GM23338 (cell line): ENCODE measurements at regions not wholly inside any gene's neighbourhood (a gene's known extent, or its start where the extent isn't known, plus 50 kb on each side); places are given as distances from the start of the nearest gene placed in this dataset.

Experiments used
- ATAC-seq: fragments of 200-7000 bp; cut with Tn5 transposase; 3 replicates; pipeline ENCODE4 v1.9.1; 2020
- DNase-seq: peaks from one replicate; pipeline ENCODE4 v3.0.0-alpha.2; 2015; ENCODE audit warnings: low spot score
- H2AFZ ChIP-seq: fragments of 200-600 bp; sonication (generic); 2 replicates; pipeline ENCODE4 v1.8.0; 2016; ENCODE audit warnings: antibody characterized with exemption, mild to moderate bottlenecking, moderate library complexity
- H3F3A ChIP-seq: fragments of 200-600 bp; sonication (generic); replicated peaks from 2 replicates; pipeline ENCODE4 v1.8.0; 2017; ENCODE audit warnings: antibody characterized with exemption, mixed run types, low read depth
- H3K27ac ChIP-seq: fragments of 200-600 bp; sonication (generic); 2 replicates; pipeline ENCODE4 v1.6.1; 2016; ENCODE audit warnings: low read depth
- H3K27me3 ChIP-seq: fragments of 200-600 bp; sonication (generic); 2 replicates; pipeline ENCODE4 v1.8.0; 2016; ENCODE audit warnings: mild to moderate bottlenecking, mixed run types, moderate library complexity; ENCODE audit not compliant: insufficient read depth
- H3K36me3 ChIP-seq: fragments of 200-600 bp; sonication (generic); 2 replicates; pipeline ENCODE4 v1.8.0; 2016; ENCODE audit warnings: mild to moderate bottlenecking; ENCODE audit not compliant: insufficient read depth
- H3K4me1 ChIP-seq: fragments of 200-600 bp; sonication (generic); 2 replicates; pipeline ENCODE4 v1.8.0; 2016; ENCODE audit warnings: mild to moderate bottlenecking, moderate library complexity; ENCODE audit not compliant: insufficient read depth
- H3K4me2 ChIP-seq: fragments of 200-600 bp; sonication (generic); 2 replicates; pipeline ENCODE4 v1.7.1; 2017; ENCODE audit warnings: mixed run types
- H3K4me3 ChIP-seq: fragments of 200-600 bp; sonication (generic); 2 replicates; pipeline ENCODE4 v1.6.1; 2016; ENCODE audit warnings: mixed run types
- H3K79me2 ChIP-seq: fragments of 200-600 bp; sonication (generic); replicated peaks from 2 replicates; pipeline ENCODE4 v1.8.0; 2017; ENCODE audit warnings: mild to moderate bottlenecking; ENCODE audit not compliant: insufficient read depth
- H3K9me2 ChIP-seq: fragments of 200-600 bp; sonication (generic); 2 replicates; pipeline ENCODE4 v1.8.0; 2017; ENCODE audit not compliant: insufficient read depth
- H4K20me1 ChIP-seq: fragments of 200-600 bp; sonication (generic); replicated peaks from 2 replicates; pipeline ENCODE4 v1.8.0; 2017; ENCODE audit warnings: mild to moderate bottlenecking; ENCODE audit not compliant: insufficient read depth
- H3K27ac Mint-ChIP-seq: 2 replicates; pipeline ENCODE4 v1.8.0; 2020; ENCODE audit warnings: inconsistent platforms, mild to moderate bottlenecking, moderate library complexity, mixed read lengths
- H3K27me3 Mint-ChIP-seq: 3 replicates; pipeline ENCODE4 v1.8.0; 2022; ENCODE audit warnings: low read depth, mild to moderate bottlenecking, moderate library complexity, mixed read lengths, inconsistent platforms; ENCODE audit not compliant: insufficient read depth, poor library complexity
- H3K36me3 Mint-ChIP-seq: 3 replicates; pipeline ENCODE4 v1.8.0; 2021; ENCODE audit warnings: low read depth, mild to moderate bottlenecking, inconsistent platforms, moderate library complexity, mixed read lengths
- H3K4me1 Mint-ChIP-seq: 3 replicates; pipeline ENCODE4 v1.8.0; 2020; ENCODE audit warnings: mild to moderate bottlenecking, inconsistent platforms, mixed read lengths
- H3K4me3 Mint-ChIP-seq: 3 replicates; pipeline ENCODE4 v1.8.0; 2021; ENCODE audit warnings: moderate library complexity, mild to moderate bottlenecking, inconsistent platforms, mixed read lengths
- H3K9me3 Mint-ChIP-seq: 3 replicates; pipeline ENCODE4 v1.8.0; 2020; ENCODE audit warnings: moderate library complexity, mild to moderate bottlenecking, inconsistent platforms, mixed read lengths
- CREB1 ChIP-seq: fragments of 250-450 bp; sonication (Bioruptor Pico); IDR thresholded peaks from 2 replicates; pipeline ENCODE4 v1.5.0; 2020; ENCODE audit warnings: low read depth, mild to moderate bottlenecking, moderate library complexity
- CTCF ChIP-seq, 2 experiments: fragments of 200-600 bp in 1 of 2; sonication (generic) in 1 of 2; conservative IDR thresholded peaks; 2 replicates each; pipeline versions ENCODE4 v1.5.1 to v1.6.1; 2016 to 2017; ENCODE audit warnings: antibody characterized with exemption in 2 of 2, low read depth in 2 of 2, mild to moderate bottlenecking in 2 of 2, moderate library complexity in 1 of 2
- EZH2 ChIP-seq: fragments of 200-600 bp; sonication (generic); IDR thresholded peaks from one replicate; pipeline ENCODE4 v1.8.0; 2017; ENCODE audit warnings: antibody characterized with exemption, mild to moderate bottlenecking, low read depth; ENCODE audit not compliant: unreplicated experiment
- EZH2phosphoT487 ChIP-seq: fragments of 200-600 bp; sonication (generic); IDR thresholded peaks from one replicate; pipeline ENCODE4 v1.8.1; 2018; ENCODE audit warnings: antibody characterized with exemption; ENCODE audit not compliant: unreplicated experiment
- NANOG ChIP-seq: IDR thresholded peaks from 2 replicates; pipeline ENCODE4 v1.6.1; 2016; ENCODE audit warnings: antibody characterized with exemption, borderline replicate concordance
- POLR2AphosphoS5 ChIP-seq: IDR thresholded peaks from 2 replicates; pipeline ENCODE4 v1.6.1; 2016; ENCODE audit warnings: antibody characterized with exemption, low read depth
- STAT1 ChIP-seq: IDR thresholded peaks from one replicate; pipeline ENCODE4 v1.6.1; 2016; ENCODE audit warnings: antibody characterized with exemption; ENCODE audit not compliant: unreplicated experiment
- ZNF331 ChIP-seq: fragments of 250-450 bp; sonication (Bioruptor Pico); IDR thresholded peaks from 2 replicates; pipeline ENCODE4 v1.5.0; 2020; ENCODE audit warnings: low read depth, mild to moderate bottlenecking, moderate library complexity
- TF ChIP-seq, protein P1 (sequence below): IDR thresholded peaks from 2 replicates; pipeline ENCODE4 v1.6.1; 2016; ENCODE audit warnings: antibody characterized with exemption

DNA sequence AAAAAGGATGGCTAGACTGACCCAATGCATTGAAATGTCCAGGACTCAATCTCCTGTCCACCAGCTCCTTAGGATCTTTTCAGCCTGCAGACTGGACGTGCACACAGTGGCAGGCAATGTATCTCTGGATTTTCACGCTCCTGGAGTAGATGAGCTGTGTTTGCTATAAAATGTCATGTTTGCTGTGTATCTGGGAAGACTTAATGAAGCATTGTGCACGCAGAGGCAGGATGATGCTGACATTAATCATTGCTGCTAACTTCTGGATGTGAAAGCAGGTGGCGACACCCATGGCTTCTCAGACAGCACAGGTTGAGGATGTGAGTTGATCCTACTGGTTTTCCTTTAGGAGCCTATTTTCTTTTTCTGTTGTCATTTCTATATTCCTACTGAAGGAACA lies 133.1 kb upstream of the PCSK2 start (continued):
- TF ChIP-seq CTCF (conservative IDR thresholded peaks at IDR 0.05; ENCODE audit: low read depth in 2 of 2): no peak
- no peak for TF ChIP-seq ZNF331 (CRISPR knock-in tag)

DNA sequence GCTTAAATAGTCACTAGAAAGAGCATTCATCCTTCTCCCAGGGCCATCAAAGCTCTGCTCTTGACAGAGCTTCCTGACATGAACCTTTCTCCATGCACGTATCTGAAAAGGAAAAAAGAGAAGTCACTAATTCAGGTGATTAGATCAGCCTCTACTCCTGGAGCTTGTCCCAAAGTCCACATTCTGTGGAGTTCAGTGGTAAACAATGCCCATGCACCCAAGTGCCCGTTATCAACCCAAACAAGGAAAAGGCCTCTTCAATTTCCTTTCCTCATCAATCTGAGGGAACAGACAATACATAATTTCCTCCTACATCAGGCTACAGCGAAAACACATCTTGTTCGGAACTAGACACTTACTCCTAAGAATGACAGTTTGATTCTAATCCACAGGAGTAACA lies 129.2 kb upstream of the PCSK2 start:
- Histone ChIP-seq H3K79me2 (no peaks in the 10 kb centered on the region), H3K9me2 (0 out of 2 replicates have a peak, but pooled peaks cover 14% of the 10 kb centered on the region), H3K27ac (no peak overlapping the region), H3F3A (no peaks in the 10 kb centered on the region), H3K36me3 (no peaks in the 10 kb centered on the region), H3K4me3 (no peak overlapping the region), H3K4me1 (no peaks in the 10 kb centered on the region), H3K27me3 (no peaks in the 10 kb centered on the region), H2AFZ (no peak overlapping the region), H3K4me2 (no peak overlapping the region), H4K20me1 (no peaks in the 10 kb centered on the region)
- Mint-ChIP-seq H3K4me3 (no peak overlapping the region), H3K9me3 (no peaks in the 10 kb centered on the region), H3K27me3 (no peaks in the 10 kb centered on the region), H3K4me1 (no peaks in the 10 kb centered on the region), H3K36me3 (no peaks in the 10 kb centered on the region), H3K27ac (no peak overlapping the region)
- DNase-seq (no peak), ATAC-seq (no peak)
- TF ChIP-seq EZH2phosphoT487 (no peak), POLR2AphosphoS5 (no peak), EZH2 (no peak), NANOG (no peak), CREB1 (CRISPR knock-in tag) (no peak)
- TF ChIP-seq, protein P1, sequence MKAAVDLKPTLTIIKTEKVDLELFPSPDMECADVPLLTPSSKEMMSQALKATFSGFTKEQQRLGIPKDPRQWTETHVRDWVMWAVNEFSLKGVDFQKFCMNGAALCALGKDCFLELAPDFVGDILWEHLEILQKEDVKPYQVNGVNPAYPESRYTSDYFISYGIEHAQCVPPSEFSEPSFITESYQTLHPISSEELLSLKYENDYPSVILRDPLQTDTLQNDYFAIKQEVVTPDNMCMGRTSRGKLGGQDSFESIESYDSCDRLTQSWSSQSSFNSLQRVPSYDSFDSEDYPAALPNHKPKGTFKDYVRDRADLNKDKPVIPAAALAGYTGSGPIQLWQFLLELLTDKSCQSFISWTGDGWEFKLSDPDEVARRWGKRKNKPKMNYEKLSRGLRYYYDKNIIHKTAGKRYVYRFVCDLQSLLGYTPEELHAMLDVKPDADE: no peak

DNA sequence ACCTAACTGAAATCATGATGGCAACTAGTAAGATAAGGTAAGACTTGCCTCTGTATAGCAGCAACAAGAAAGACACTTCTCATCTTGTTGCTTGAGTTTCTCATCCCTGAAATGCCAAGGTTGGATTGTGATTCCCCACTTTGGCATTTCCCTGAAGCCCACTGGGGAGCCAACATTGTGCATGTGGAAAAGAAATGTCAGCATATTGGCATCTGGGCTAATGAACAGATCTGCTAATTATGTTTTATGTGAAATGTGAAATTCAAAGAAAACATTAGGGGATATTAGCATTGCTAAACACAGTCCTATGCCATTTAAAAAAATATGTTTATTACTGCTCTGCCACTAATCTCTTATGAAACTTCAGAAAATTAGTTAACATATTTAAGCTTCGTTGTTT lies 126.3 kb upstream of the PCSK2 start:
- Histone ChIP-seq H4K20me1 (no peaks in the 10 kb centered on the region), H3K36me3 (no peaks in the 10 kb centered on the region), H3K27ac (no peak overlapping the region), H3K79me2 (no peaks in the 10 kb centered on the region), H2AFZ (peak overlapping the region; percentile 66; the same call in 1 of the 2 replicates), H3K9me2 (0 out of 2 replicates have a peak, but pooled peaks cover 14% of the 10 kb centered on the region), H3F3A (no peaks in the 10 kb centered on the region), H3K4me2 (no peak overlapping the region), H3K4me1 (no peaks in the 10 kb centered on the region), H3K27me3 (no peaks in the 10 kb centered on the region), H3K4me3 (no peak overlapping the region)
- TF ChIP-seq STAT1: no peak
- Mint-ChIP-seq H3K36me3 (no peaks in the 10 kb centered on the region), H3K27ac (no peak overlapping the region), H3K27me3 (no peaks in the 10 kb centered on the region), H3K4me3 (no peak overlapping the region), H3K9me3 (no peaks in the 10 kb centered on the region), H3K4me1 (peaks cover 2% of the 10 kb centered on the region; the same call in 2 of the 3 replicates)
- DNase-seq (no peak), ATAC-seq (no peak)
